Right lobe of liver (tissue), 6 donors: ENCODE measurements at regions not wholly inside any gene's neighbourhood (a gene's known extent, or its start where the extent isn't known, plus 50 kb on each side); places are given as distances from the start of the nearest gene placed in this dataset.

Experiments
- ATAC-seq, 4 donors: fragments of 200-7000 bp; cut with Tn5 transposase; one replicate each; pipeline ENCODE4 v1.9.1; 2020; ENCODE audit warnings: mild to moderate bottlenecking in 4 of 4, moderate library complexity in 4 of 4
- DNase-seq, 3 donors: peaks; one replicate each; pipeline ENCODE4 v3.0.0-alpha.2; 2020
- H3K27ac ChIP-seq, 3 donors: fragments of 200-600 bp; one replicate each; pipeline ENCODE4 v1.8.0; 2022
- H3K27me3 ChIP-seq, 2 donors: fragments of 200-600 bp; one replicate each; pipeline ENCODE4 v1.8.0; 2022
- H3K36me3 ChIP-seq, 4 donors: fragments of 200-600 bp; sonication (generic) in 1 of 4; one replicate each; pipeline versions ENCODE4 v1.5.1 to v1.8.0; 2017 to 2022; ENCODE audit warnings: control low read depth in 1 of 4
- H3K4me1 ChIP-seq, 4 donors: fragments of 200-600 bp; sonication (generic) in 1 of 4; one replicate each; pipeline versions ENCODE4 v1.5.1 to v1.8.0; 2017 to 2022; ENCODE audit warnings: control low read depth in 1 of 4
- H3K4me3 ChIP-seq, 3 donors: fragments of 200-600 bp; one replicate each; pipeline ENCODE4 v1.8.0; 2022
- H3K9me3 ChIP-seq, 4 donors: fragments of 200-600 bp; sonication (generic) in 1 of 4; one replicate each; pipeline versions ENCODE4 v1.5.1 to v1.8.0; 2017 to 2022; ENCODE audit warnings: control low read depth in 1 of 4
- POLR2A ChIP-seq: fragments of 450-650 bp; IDR thresholded peaks from one replicate; pipeline ENCODE4 v1.6.1; 2017; ENCODE audit warnings: antibody characterized with exemption, mild to moderate bottlenecking
- WGBS: methylation state at CpG from one replicate; pipeline ENCODE4 v1.1.6; 2018; ENCODE audit warnings: low coverage, low lambda C conversion rate; ENCODE audit not compliant: insufficient coverage; ENCODE audit errors: missing lambda C conversion rate; 5-methylcytosine and 5-hydroxymethylcytosine counted together
- intact Hi-C, 2 donors: fragments of 100-400 bp; cut with DNase I; formaldehyde crosslinking; loops; one replicate each; pipeline versions ENCODE4 v1.11.2 to v1.14.1; 2022
- TF ChIP-seq, protein P1 (sequence below), 4 donors: fragments of 200-600 bp in 3 of 4; fragments of 450-650 bp in 1 of 4; IDR thresholded peaks; one replicate each; pipeline versions ENCODE4 v1.5.1 to v1.8.0; 2016 to 2022; ENCODE audit warnings: antibody characterized with exemption in 4 of 4, mild to moderate bottlenecking in 2 of 4
- donor health status: DM: no; HTN: yes; CAD: no.
- donor health status: DM: no; HTN: no; CAD: no.
- donor health status: DM: no; HTN: no; CAD: no.
- donor health status: DM: no; HTN: yes; CAD: no.
- donor health status: DM: no; HTN: yes; CAD: no.

DNA sequence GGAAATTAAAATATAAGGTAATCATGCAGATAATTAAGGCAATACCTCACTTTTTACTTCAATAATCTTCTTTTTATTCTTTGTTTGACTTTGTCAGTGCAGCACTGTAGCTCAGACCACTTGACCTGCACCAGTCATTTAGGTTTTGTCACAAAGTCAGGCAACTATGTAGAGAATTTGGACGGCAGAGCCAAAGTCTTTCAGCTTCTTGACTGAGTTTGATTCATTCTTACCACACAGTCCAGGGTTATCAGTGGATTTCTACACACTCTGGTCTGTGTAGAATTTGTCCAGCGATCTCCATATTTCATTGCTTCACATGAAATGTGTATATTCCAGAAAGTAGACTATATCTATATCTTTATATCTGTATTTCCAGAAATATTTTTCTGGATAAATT lies 107.3 kb downstream of the TFAP2B start:
- no peaks in the 10 kb centered on the region for H3K9me3 ChIP-seq
- no peaks in the 10 kb centered on the region for H3K27me3 ChIP-seq
- H3K4me1 ChIP-seq: no peaks in the 10 kb centered on the region
- intact Hi-C loops: no loop called here
- H3K36me3 ChIP-seq: no peaks in the 10 kb centered on the region
- H3K27ac ChIP-seq: no peak overlapping the region
- TF ChIP-seq, protein P1, sequence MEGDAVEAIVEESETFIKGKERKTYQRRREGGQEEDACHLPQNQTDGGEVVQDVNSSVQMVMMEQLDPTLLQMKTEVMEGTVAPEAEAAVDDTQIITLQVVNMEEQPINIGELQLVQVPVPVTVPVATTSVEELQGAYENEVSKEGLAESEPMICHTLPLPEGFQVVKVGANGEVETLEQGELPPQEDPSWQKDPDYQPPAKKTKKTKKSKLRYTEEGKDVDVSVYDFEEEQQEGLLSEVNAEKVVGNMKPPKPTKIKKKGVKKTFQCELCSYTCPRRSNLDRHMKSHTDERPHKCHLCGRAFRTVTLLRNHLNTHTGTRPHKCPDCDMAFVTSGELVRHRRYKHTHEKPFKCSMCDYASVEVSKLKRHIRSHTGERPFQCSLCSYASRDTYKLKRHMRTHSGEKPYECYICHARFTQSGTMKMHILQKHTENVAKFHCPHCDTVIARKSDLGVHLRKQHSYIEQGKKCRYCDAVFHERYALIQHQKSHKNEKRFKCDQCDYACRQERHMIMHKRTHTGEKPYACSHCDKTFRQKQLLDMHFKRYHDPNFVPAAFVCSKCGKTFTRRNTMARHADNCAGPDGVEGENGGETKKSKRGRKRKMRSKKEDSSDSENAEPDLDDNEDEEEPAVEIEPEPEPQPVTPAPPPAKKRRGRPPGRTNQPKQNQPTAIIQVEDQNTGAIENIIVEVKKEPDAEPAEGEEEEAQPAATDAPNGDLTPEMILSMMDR (IDR thresholded peaks at IDR 0.05): no peak
- TF ChIP-seq POLR2A: no peak
- WGBS: 47% methylated on average over 2 of the region's 2 CpGs
- ATAC-seq (no peak), DNase-seq (no peak)
- H3K4me3 ChIP-seq: no peak overlapping the region

DNA sequence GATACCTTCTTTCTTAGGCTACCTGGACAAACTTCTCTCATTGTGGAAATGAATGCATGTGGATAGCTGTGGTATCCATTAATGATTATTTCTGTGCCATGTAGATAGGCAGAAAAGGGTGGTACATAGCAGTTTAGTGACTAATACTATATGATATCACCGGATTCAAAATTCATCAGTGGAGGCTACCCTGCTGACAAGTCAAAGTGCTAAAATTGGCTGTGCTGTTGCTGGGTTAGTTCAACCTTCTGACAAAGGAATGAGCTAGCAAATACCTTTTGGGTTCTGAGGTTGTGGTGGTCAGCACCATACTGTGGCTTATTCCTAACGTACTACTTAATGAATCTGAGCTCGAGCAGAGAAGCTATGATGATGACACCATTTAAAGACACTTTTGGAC lies 109.1 kb downstream of the TFAP2B start:
- H3K4me3 ChIP-seq: no peak overlapping the region
- H3K36me3 ChIP-seq: no peaks in the 10 kb centered on the region
- no peaks in the 10 kb centered on the region for H3K9me3 ChIP-seq
- H3K27ac ChIP-seq: no peak overlapping the region
- ATAC-seq (no peak), DNase-seq (no peak)
- intact Hi-C loops: no loop called here
- H3K27me3 ChIP-seq: no peaks in the 10 kb centered on the region
- H3K4me1 ChIP-seq: no peaks in the 10 kb centered on the region
- TF ChIP-seq, protein P1 (IDR thresholded peaks at IDR 0.05): no peak
- no peak for TF ChIP-seq POLR2A
- 48% methylated on average over 3 of the region's 3 CpGs for WGBS

DNA sequence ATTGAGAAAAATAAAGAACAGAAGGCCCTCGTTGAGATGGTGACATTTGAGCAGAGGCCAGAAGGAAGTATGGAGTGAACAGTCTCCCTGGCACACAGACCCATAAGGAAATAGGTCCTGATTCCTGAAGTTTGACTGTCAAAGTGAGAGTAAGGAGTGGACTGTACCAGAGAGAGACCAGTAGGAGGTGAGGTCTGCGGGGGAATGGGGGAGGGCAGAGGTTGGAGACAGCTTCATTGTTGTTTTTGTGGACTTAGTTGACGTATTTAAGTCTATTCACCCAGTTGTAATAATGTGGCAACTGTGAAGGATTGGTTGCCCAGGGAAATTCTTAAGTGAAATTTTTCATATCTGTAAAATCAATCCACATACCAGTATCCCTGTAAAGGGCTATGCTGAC lies 110.7 kb downstream of the TFAP2B start:
- 39% methylated on average over 3 of the region's 3 CpGs for WGBS

GRCh38 chr6:50935442-50935841 lies 116.8 kb downstream of the TFAP2B start:
- no peak overlapping the region for H3K27ac ChIP-seq

More for the DNA sequence above, 110.7 kb downstream of the TFAP2B start:
- ATAC-seq (no peak), DNase-seq (no peak)
- Histone ChIP-seq H3K36me3 (no peaks in the 10 kb centered on the region), H3K4me1 (no peaks in the 10 kb centered on the region), H3K9me3 (no peaks in the 10 kb centered on the region), H3K27ac (no peak overlapping the region), H3K27me3 (no peaks in the 10 kb centered on the region), H3K4me3 (no peak overlapping the region)
- TF ChIP-seq POLR2A: no peak
- TF ChIP-seq, protein P1 (IDR thresholded peaks at IDR 0.05): no peak
- intact Hi-C loops: no loop called here

DNA sequence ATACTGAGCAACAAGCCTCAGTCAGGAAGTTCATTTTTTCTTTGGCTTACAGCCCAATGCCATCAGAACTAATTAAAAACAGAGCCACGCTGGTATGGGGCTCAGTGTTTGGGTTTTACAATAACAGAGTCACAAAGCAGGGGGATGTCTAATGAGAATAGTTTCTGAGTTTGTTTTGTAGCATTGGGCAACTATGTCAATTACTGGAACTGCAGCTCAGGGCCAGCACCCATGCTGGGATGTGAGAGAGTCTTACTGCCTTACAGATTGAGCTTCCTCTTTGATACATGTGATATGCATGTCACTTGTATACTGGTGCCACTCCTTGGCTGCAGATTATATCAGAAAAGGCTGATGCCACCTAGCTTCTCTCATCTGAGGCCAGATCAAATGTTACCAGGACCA lies 117.6 kb downstream of the TFAP2B start:
- TF ChIP-seq POLR2A: no peak
- TF ChIP-seq, protein P1 (IDR thresholded peaks at IDR 0.05): no peak
- Histone ChIP-seq H3K9me3 (no peaks in the 10 kb centered on the region), H3K27me3 (no peaks in the 10 kb centered on the region), H3K4me3 (no peak overlapping the region), H3K36me3 (no peaks in the 10 kb centered on the region), H3K4me1 (no peaks in the 10 kb centered on the region), H3K27ac (no peak overlapping the region)
- ATAC-seq (peak in 2 of 4 donors; percentile 50 to 61), DNase-seq (no peak)
- intact Hi-C loops: no loop called here
- 5% methylated on average over 1 of the region's 1 CpG for WGBS

More at GRCh38 chr6:50935442-50935841, 116.8 kb downstream of the TFAP2B start:
- H3K4me1 ChIP-seq: no peaks in the 10 kb centered on the region
- H3K9me3 ChIP-seq: no peaks in the 10 kb centered on the region
- TF ChIP-seq, protein P1 (IDR thresholded peaks at IDR 0.05): no peak
- TF ChIP-seq POLR2A: no peak
- DNase-seq: no peak
- ATAC-seq: no peak
- H3K4me3 ChIP-seq: no peak overlapping the region
- H3K36me3 ChIP-seq: no peaks in the 10 kb centered on the region
- no peaks in the 10 kb centered on the region for H3K27me3 ChIP-seq
- intact Hi-C loops: no loop called here
